ENCODE measurements at regions not wholly inside any gene's neighbourhood (a gene's known extent, or its start where the extent isn't known, plus 50 kb on each side); places are given as distances from the start of the nearest gene placed in this dataset.
"Not testable (repeated sequence)": the region's sequence is repeated elsewhere in the genome, so short reads cannot be mapped to it uniquely, and the experiment has no call there.

- Histone ChIP-seq H3K36me3 (no peaks in the 10 kb centered on the region), H3K27me3 (no peaks in the 10 kb centered on the region), H3K9me3 (no peaks in the 10 kb centered on the region), H3K4me3 (no peak overlapping the region), H3K4me1 (no peaks in the 10 kb centered on the region), H3K27ac (no peak overlapping the region)
- FAIRE-seq = no peak
- no peak for TF ChIP-seq CTCF (IDR thresholded peaks at IDR 0.05)
- intact Hi-C loops (cut with DNase I) = no loop called here
- DNase-seq = no peak
- WGBS, 2 donors = 63 to 80% methylated on average over 3 of the region's 3 CpGs
- no peak for ATAC-seq
Observed at GRCh38 chr2:192899466-192899865, 704.7 kb upstream of the TMEFF2 start.

GRCh38 chr2:192893976-192894375, 699.2 kb upstream of the TMEFF2 start:
- 88 to 92% methylated on average over 24 to 29 of the region's 29 CpGs for WGBS, 2 donors
- H3K36me3 ChIP-seq; intact Hi-C loops (cut with DNase I); H3K4me3 ChIP-seq; H3K27me3 ChIP-seq; FAIRE-seq; H3K27ac ChIP-seq; ATAC-seq; H3K4me1 ChIP-seq; H3K9me3 ChIP-seq: not testable (repeated sequence)
- peak in 2 of 6 donors; percentile 11 to 54 for DNase-seq

- Histone ChIP-seq H3K27me3 (no peaks in the 10 kb centered on the region), H3K9me3 (no peaks in the 10 kb centered on the region), H3K36me3 (no peaks in the 10 kb centered on the region), H3K4me3 (no peak overlapping the region), H3K4me1 (no peaks in the 10 kb centered on the region), H3K27ac (no peak overlapping the region)
- ATAC-seq (no peak), FAIRE-seq (no peak), DNase-seq (no peak)
- TF ChIP-seq CTCF (IDR thresholded peaks at IDR 0.05) = no peak
- intact Hi-C loops (cut with DNase I) = no loop called here
Observed at GRCh38 chr2:192888109-192888508, 693.4 kb upstream of the TMEFF2 start.

- Histone ChIP-seq H3K4me3 (no peak overlapping the region), H3K4me1 (no peaks in the 10 kb centered on the region), H3K27ac (no peak overlapping the region), H3K27me3 (no peaks in the 10 kb centered on the region), H3K36me3 (no peaks in the 10 kb centered on the region), H3K9me3 (no peaks in the 10 kb centered on the region)
- no peak for TF ChIP-seq CTCF (IDR thresholded peaks at IDR 0.05)
- no peak for FAIRE-seq
- 25 to 33% methylated on average over 1 of the region's 1 CpG for WGBS, 2 donors
- intact Hi-C loops (cut with DNase I) = no loop called here
- no peak for ATAC-seq
- DNase-seq = no peak
Observed at GRCh38 chr2:192887337-192887736, 692.6 kb upstream of the TMEFF2 start.

GRCh38 chr2:192886636-192887035, 691.9 kb upstream of the TMEFF2 start:
- H3K4me3 ChIP-seq = no peak overlapping the region
- intact Hi-C loops (cut with DNase I) = no loop called here
- 23 to 24% methylated on average over 1 of the region's 1 CpG for WGBS, 2 donors
- H3K36me3 ChIP-seq = no peaks in the 10 kb centered on the region
- H3K4me1 ChIP-seq = no peaks in the 10 kb centered on the region
- DNase-seq (no peak), ATAC-seq (no peak), FAIRE-seq (no peak)
- no peak overlapping the region for H3K27ac ChIP-seq
- TF ChIP-seq CTCF (IDR thresholded peaks at IDR 0.05) = no peak
- no peaks in the 10 kb centered on the region for H3K27me3 ChIP-seq
- H3K9me3 ChIP-seq = no peaks in the 10 kb centered on the region
